HUES48 (cell line): ENCODE measurements at regions not wholly inside any gene's neighbourhood (a gene's known extent, or its start where the extent isn't known, plus 50 kb on each side); places are given as distances from the start of the nearest gene placed in this dataset.
"Not testable (repeated sequence)": the region's sequence is repeated elsewhere in the genome, so short reads cannot be mapped to it uniquely, and the experiment has no call there.

Experiments
- H3K27ac ChIP-seq: one replicate; pipeline ENCODE4 v1.7.0; 2013; ENCODE audit warnings: low read depth, low read length, inconsistent platforms
- H3K27me3 ChIP-seq: 2 replicates; pipeline ENCODE4 v1.6.1; 2013; ENCODE audit warnings: mild to moderate bottlenecking, low read length; ENCODE audit not compliant: control insufficient read depth, insufficient read depth
- H3K36me3 ChIP-seq: 2 replicates; pipeline ENCODE4 v1.6.1; 2013; ENCODE audit warnings: low read length; ENCODE audit not compliant: control insufficient read depth, insufficient read depth
- H3K4me1 ChIP-seq: 2 replicates; pipeline ENCODE4 v1.6.1; 2013; ENCODE audit warnings: mild to moderate bottlenecking, low read length; ENCODE audit not compliant: control insufficient read depth, insufficient read depth
- H3K4me3 ChIP-seq: 2 replicates; pipeline ENCODE4 v1.5.1; 2013; ENCODE audit warnings: mild to moderate bottlenecking, low read depth, low read length
- H3K9ac ChIP-seq: 2 replicates; pipeline ENCODE4 v1.6.1; 2013; ENCODE audit warnings: mild to moderate bottlenecking, low read depth, low read length, moderate library complexity
- H3K9me3 ChIP-seq: 2 replicates; pipeline ENCODE4 v1.6.1; 2013; ENCODE audit warnings: low read length; ENCODE audit not compliant: control insufficient read depth, insufficient read depth

GRCh38 chr10:8310930-8311329 is 256.4 kb downstream of the GATA3 start:
- no peaks in the 10 kb centered on the region for H3K9me3 ChIP-seq
- no peak overlapping the region for H3K4me3 ChIP-seq
- H3K27me3 ChIP-seq = no peaks in the 10 kb centered on the region
- H3K9ac ChIP-seq = no peak overlapping the region
- H3K36me3 ChIP-seq = no peaks in the 10 kb centered on the region
- H3K27ac ChIP-seq = no peak overlapping the region
- peaks cover 14% of the 10 kb centered on the region for H3K4me1 ChIP-seq

GRCh38 chr10:8311526-8312070 is 257.1 kb downstream of the GATA3 start:
- no peaks in the 10 kb centered on the region for H3K27me3 ChIP-seq
- no peak overlapping the region for H3K27ac ChIP-seq
- H3K9ac ChIP-seq = no peak overlapping the region
- H3K36me3 ChIP-seq = no peaks in the 10 kb centered on the region
- H3K4me3 ChIP-seq = no peak overlapping the region
- H3K4me1 ChIP-seq = peaks cover 7% of the 10 kb centered on the region
- no peaks in the 10 kb centered on the region for H3K9me3 ChIP-seq

GRCh38 chr10:8312079-8312478 is 257.6 kb downstream of the GATA3 start:
- Histone ChIP-seq H3K27ac (no peak overlapping the region), H3K9ac (no peak overlapping the region), H3K9me3 (no peaks in the 10 kb centered on the region)

GRCh38 chr10:8312781-8313180 is 258.3 kb downstream of the GATA3 start:
- Histone ChIP-seq H3K9me3 (no peaks in the 10 kb centered on the region), H3K27me3 (no peaks in the 10 kb centered on the region), H3K27ac (no peak overlapping the region), H3K36me3 (no peaks in the 10 kb centered on the region), H3K4me1 (no peaks in the 10 kb centered on the region), H3K9ac (no peak overlapping the region), H3K4me3 (no peak overlapping the region)

More at GRCh38 chr10:8312079-8312478, 257.6 kb downstream of the GATA3 start:
- no peaks in the 10 kb centered on the region for H3K27me3 ChIP-seq
- peaks cover 3% of the 10 kb centered on the region for H3K4me1 ChIP-seq
- H3K36me3 ChIP-seq = no peaks in the 10 kb centered on the region
- H3K4me3 ChIP-seq = no peak overlapping the region

GRCh38 chr10:8314486-8314885 is 260.0 kb downstream of the GATA3 start:
- no peak overlapping the region for H3K4me3 ChIP-seq
- no peaks in the 10 kb centered on the region for H3K36me3 ChIP-seq
- no peak overlapping the region for H3K27ac ChIP-seq
- H3K4me1 ChIP-seq = no peaks in the 10 kb centered on the region
- no peaks in the 10 kb centered on the region for H3K9me3 ChIP-seq
- H3K27me3 ChIP-seq = no peaks in the 10 kb centered on the region
- no peak overlapping the region for H3K9ac ChIP-seq

- Histone ChIP-seq H3K9me3 (no peaks in the 10 kb centered on the region), H3K4me3 (no peak overlapping the region), H3K27me3 (no peaks in the 10 kb centered on the region), H3K4me1 (no peaks in the 10 kb centered on the region), H3K9ac (no peak overlapping the region), H3K27ac (no peak overlapping the region), H3K36me3 (no peaks in the 10 kb centered on the region)
Observed at GRCh38 chr10:8315619-8316021, 261.1 kb downstream of the GATA3 start.

- Histone ChIP-seq H3K27ac (no peak overlapping the region), H3K27me3 (no peaks in the 10 kb centered on the region), H3K4me1 (no peaks in the 10 kb centered on the region), H3K4me3 (no peak overlapping the region), H3K36me3 (no peaks in the 10 kb centered on the region), H3K9ac (no peak overlapping the region), H3K9me3 (no peaks in the 10 kb centered on the region)
Observed at GRCh38 chr10:8316284-8316683, 261.8 kb downstream of the GATA3 start.

GRCh38 chr10:8318429-8318828 is 263.9 kb downstream of the GATA3 start:
- not testable (repeated sequence) for H3K27me3 ChIP-seq, H3K9ac ChIP-seq, H3K27ac ChIP-seq, H3K36me3 ChIP-seq, H3K4me3 ChIP-seq, H3K9me3 ChIP-seq, H3K4me1 ChIP-seq

- Histone ChIP-seq H3K27ac (no peak overlapping the region), H3K4me3 (no peak overlapping the region), H3K4me1 (no peaks in the 10 kb centered on the region), H3K36me3 (no peaks in the 10 kb centered on the region), H3K27me3 (no peaks in the 10 kb centered on the region), H3K9ac (no peak overlapping the region), H3K9me3 (no peaks in the 10 kb centered on the region)
Observed at GRCh38 chr10:8318956-8319355, 264.5 kb downstream of the GATA3 start.

- H3K4me1 ChIP-seq = no peaks in the 10 kb centered on the region
- no peak overlapping the region for H3K27ac ChIP-seq
- H3K9me3 ChIP-seq = no peaks in the 10 kb centered on the region
- no peak overlapping the region for H3K4me3 ChIP-seq
- H3K9ac ChIP-seq = no peak overlapping the region
- H3K27me3 ChIP-seq = no peaks in the 10 kb centered on the region
- H3K36me3 ChIP-seq = no peaks in the 10 kb centered on the region
Observed at GRCh38 chr10:8319704-8320103, 265.2 kb downstream of the GATA3 start.

GRCh38 chr10:8321990-8322389 is 267.5 kb downstream of the GATA3 start:
- Histone ChIP-seq H3K36me3 (no peaks in the 10 kb centered on the region), H3K9ac (no peak overlapping the region), H3K27me3 (no peaks in the 10 kb centered on the region), H3K4me3 (no peak overlapping the region), H3K4me1 (no peaks in the 10 kb centered on the region), H3K9me3 (no peaks in the 10 kb centered on the region), H3K27ac (no peak overlapping the region)
